ENCODE measurements at regions not wholly inside any gene's neighbourhood (a gene's known extent, or its start where the extent isn't known, plus 50 kb on each side); places are given as distances from the start of the nearest gene placed in this dataset.

GRCh38 chr3:95655363-95655986, 1158.9 kb upstream of the EPHA6 start:
- H4K20me1 ChIP-seq (ENCODE audit: insufficient read depth), result no peaks in the 10 kb centered on the region
- no peaks in the 10 kb centered on the region for H3F3A ChIP-seq (ENCODE audit: insufficient read depth, low read length, poor library complexity, severe bottlenecking)
- H2AFZ ChIP-seq (ENCODE audit: low read depth, low read length), result no peak overlapping the region
- no peak overlapping the region for H3K4me3 ChIP-seq (ENCODE audit: low read length)
- H3K36me3 ChIP-seq (ENCODE audit: insufficient read depth, low read length), result no peaks in the 10 kb centered on the region
- no peaks in the 10 kb centered on the region for H3K9me2 ChIP-seq (ENCODE audit: insufficient read depth, low read length)
- H3K27ac ChIP-seq (ENCODE audit: low read length), result no peak overlapping the region
- no peak for TF ChIP-seq EZH2 (IDR thresholded peaks at IDR 0.05; ENCODE audit: borderline replicate concordance, insufficient read depth, low read length, poor library complexity, severe bottlenecking)
- TF ChIP-seq POLR2AphosphoS5 (IDR thresholded peaks at IDR 0.05), result no peak
- no peak for TF ChIP-seq CTCF (IDR thresholded peaks at IDR 0.05; ENCODE audit: poor library complexity, severe bottlenecking)
- no peak for TF ChIP-seq REST (IDR thresholded peaks at IDR 0.05; ENCODE audit: borderline replicate concordance)
- no peak for TF ChIP-seq MXI1 (conservative IDR thresholded peaks at IDR 0.05; ENCODE audit: poor library complexity, severe bottlenecking)
- TF ChIP-seq EP300 (conservative IDR thresholded peaks at IDR 0.05; ENCODE audit: poor library complexity, severe bottlenecking), result no peak
- TF ChIP-seq RAD21 (conservative IDR thresholded peaks at IDR 0.05), result no peak
- no peak for TF ChIP-seq TAF1 (IDR thresholded peaks at IDR 0.05; ENCODE audit: low read depth)
- no peak for TF ChIP-seq SMC3 (conservative IDR thresholded peaks at IDR 0.05; ENCODE audit: poor library complexity)
- H3K9ac ChIP-seq (ENCODE audit: low read length), result no peak overlapping the region
- no peaks in the 10 kb centered on the region for H3K27me3 ChIP-seq (ENCODE audit: insufficient read depth, low read depth, low read length)
- no peaks in the 10 kb centered on the region for H3K79me2 ChIP-seq (replicated peaks; ENCODE audit: insufficient read depth, low read length)
- no peak overlapping the region for H3K4me2 ChIP-seq (ENCODE audit: low read length)
- no peaks in the 10 kb centered on the region for H3K9me3 ChIP-seq (ENCODE audit: low read length)

GRCh38 chr3:95670765-95671164, 1143.6 kb upstream of the EPHA6 start:
- Histone ChIP-seq H3K9ac (ENCODE audit: low read length) (no peak overlapping the region), H2AFZ (ENCODE audit: low read depth, low read length) (no peak overlapping the region), H3K9me3 (ENCODE audit: low read length) (no peaks in the 10 kb centered on the region), H3K9me2 (ENCODE audit: insufficient read depth, low read length) (no peaks in the 10 kb centered on the region), H3K4me2 (ENCODE audit: low read length) (no peak overlapping the region), H3K4me3 (ENCODE audit: low read length) (no peak overlapping the region), H3K27ac (ENCODE audit: low read length) (no peak overlapping the region), H3K79me2 (replicated peaks; ENCODE audit: insufficient read depth, low read length) (no peaks in the 10 kb centered on the region), H3K27me3 (ENCODE audit: insufficient read depth, low read depth, low read length) (no peaks in the 10 kb centered on the region), H3F3A (ENCODE audit: insufficient read depth, low read length, poor library complexity, severe bottlenecking) (no peaks in the 10 kb centered on the region), H4K20me1 (ENCODE audit: insufficient read depth) (no peaks in the 10 kb centered on the region), H3K36me3 (ENCODE audit: insufficient read depth, low read length) (no peaks in the 10 kb centered on the region)
- TF ChIP-seq CTCF (IDR thresholded peaks at IDR 0.05; ENCODE audit: poor library complexity, severe bottlenecking) (no peak), MXI1 (conservative IDR thresholded peaks at IDR 0.05; ENCODE audit: poor library complexity, severe bottlenecking) (no peak), SMC3 (conservative IDR thresholded peaks at IDR 0.05; ENCODE audit: poor library complexity) (no peak), TAF1 (IDR thresholded peaks at IDR 0.05; ENCODE audit: low read depth) (no peak), RAD21 (conservative IDR thresholded peaks at IDR 0.05) (no peak), POLR2AphosphoS5 (IDR thresholded peaks at IDR 0.05) (no peak), REST (IDR thresholded peaks at IDR 0.05; ENCODE audit: borderline replicate concordance) (no peak), EP300 (conservative IDR thresholded peaks at IDR 0.05; ENCODE audit: poor library complexity, severe bottlenecking) (no peak), EZH2 (IDR thresholded peaks at IDR 0.05; ENCODE audit: borderline replicate concordance, insufficient read depth, low read length, poor library complexity, severe bottlenecking) (no peak)
